ENCODE measurements at regions not wholly inside any gene's neighbourhood (a gene's known extent, or its start where the extent isn't known, plus 50 kb on each side); places are given as distances from the start of the nearest gene placed in this dataset.

DNA sequence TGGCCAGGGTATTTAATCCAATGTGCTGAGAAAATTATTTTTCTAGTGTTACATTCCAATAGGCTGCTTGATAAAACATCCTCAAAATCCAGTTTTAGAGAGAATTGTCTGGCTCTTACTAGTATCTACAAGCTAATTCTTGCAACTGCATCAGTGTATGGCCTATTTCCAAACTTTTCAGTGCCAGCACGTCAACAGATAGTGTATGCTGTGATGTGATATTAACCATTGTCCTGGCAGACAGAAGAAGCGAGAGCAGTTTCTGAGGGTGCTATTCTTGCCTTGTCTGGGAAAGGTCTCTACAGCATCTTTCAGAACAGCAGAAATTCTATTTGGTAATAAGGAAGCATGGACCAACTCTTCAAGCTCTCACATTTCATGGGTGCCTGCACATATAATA is 174.2 kb upstream of the CDH12 start:
- TF ChIP-seq, protein P1, sequence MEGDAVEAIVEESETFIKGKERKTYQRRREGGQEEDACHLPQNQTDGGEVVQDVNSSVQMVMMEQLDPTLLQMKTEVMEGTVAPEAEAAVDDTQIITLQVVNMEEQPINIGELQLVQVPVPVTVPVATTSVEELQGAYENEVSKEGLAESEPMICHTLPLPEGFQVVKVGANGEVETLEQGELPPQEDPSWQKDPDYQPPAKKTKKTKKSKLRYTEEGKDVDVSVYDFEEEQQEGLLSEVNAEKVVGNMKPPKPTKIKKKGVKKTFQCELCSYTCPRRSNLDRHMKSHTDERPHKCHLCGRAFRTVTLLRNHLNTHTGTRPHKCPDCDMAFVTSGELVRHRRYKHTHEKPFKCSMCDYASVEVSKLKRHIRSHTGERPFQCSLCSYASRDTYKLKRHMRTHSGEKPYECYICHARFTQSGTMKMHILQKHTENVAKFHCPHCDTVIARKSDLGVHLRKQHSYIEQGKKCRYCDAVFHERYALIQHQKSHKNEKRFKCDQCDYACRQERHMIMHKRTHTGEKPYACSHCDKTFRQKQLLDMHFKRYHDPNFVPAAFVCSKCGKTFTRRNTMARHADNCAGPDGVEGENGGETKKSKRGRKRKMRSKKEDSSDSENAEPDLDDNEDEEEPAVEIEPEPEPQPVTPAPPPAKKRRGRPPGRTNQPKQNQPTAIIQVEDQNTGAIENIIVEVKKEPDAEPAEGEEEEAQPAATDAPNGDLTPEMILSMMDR (IDR thresholded peaks at IDR 0.05): no peak
- no peak for TF ChIP-seq POLR2A (IDR thresholded peaks at IDR 0.05)
